ENCODE measurements at regions not wholly inside any gene's neighbourhood (a gene's known extent, or its start where the extent isn't known, plus 50 kb on each side); places are given as distances from the start of the nearest gene placed in this dataset.

DNA sequence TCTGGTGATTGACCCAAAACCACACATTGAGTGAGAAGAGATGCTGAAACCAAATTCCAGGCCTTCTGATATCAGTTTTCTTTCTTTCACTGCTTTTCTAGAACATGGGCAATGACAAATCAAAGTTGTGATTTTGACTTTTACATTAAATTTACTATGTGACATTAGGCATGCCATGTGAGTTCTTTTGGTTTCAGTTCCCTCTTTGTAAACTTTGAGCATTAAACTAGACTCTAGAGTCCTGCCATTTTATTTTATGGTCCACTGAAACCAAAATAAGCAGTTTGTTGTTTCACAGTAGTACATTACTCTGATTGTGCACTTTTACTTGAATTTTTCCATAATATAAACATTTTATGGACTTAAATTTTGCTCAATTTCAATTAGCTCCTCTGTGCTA is 381.1 kb upstream of the SEMA3D start:
- no peak overlapping the region for H3K4me3 ChIP-seq
- ATAC-seq (no peak), DNase-seq (no peak)
- TF ChIP-seq, protein P1, sequence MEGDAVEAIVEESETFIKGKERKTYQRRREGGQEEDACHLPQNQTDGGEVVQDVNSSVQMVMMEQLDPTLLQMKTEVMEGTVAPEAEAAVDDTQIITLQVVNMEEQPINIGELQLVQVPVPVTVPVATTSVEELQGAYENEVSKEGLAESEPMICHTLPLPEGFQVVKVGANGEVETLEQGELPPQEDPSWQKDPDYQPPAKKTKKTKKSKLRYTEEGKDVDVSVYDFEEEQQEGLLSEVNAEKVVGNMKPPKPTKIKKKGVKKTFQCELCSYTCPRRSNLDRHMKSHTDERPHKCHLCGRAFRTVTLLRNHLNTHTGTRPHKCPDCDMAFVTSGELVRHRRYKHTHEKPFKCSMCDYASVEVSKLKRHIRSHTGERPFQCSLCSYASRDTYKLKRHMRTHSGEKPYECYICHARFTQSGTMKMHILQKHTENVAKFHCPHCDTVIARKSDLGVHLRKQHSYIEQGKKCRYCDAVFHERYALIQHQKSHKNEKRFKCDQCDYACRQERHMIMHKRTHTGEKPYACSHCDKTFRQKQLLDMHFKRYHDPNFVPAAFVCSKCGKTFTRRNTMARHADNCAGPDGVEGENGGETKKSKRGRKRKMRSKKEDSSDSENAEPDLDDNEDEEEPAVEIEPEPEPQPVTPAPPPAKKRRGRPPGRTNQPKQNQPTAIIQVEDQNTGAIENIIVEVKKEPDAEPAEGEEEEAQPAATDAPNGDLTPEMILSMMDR (IDR thresholded peaks at IDR 0.05) = no peak
- no peaks in the 10 kb centered on the region for H3K27me3 ChIP-seq
- H3K9me3 ChIP-seq = no peaks in the 10 kb centered on the region
- no peak overlapping the region for H3K27ac ChIP-seq
- no peaks in the 10 kb centered on the region for H3K36me3 ChIP-seq
- H3K4me1 ChIP-seq = no peaks in the 10 kb centered on the region
- intact Hi-C loops (cut with DNase I) = no loop called here

DNA sequence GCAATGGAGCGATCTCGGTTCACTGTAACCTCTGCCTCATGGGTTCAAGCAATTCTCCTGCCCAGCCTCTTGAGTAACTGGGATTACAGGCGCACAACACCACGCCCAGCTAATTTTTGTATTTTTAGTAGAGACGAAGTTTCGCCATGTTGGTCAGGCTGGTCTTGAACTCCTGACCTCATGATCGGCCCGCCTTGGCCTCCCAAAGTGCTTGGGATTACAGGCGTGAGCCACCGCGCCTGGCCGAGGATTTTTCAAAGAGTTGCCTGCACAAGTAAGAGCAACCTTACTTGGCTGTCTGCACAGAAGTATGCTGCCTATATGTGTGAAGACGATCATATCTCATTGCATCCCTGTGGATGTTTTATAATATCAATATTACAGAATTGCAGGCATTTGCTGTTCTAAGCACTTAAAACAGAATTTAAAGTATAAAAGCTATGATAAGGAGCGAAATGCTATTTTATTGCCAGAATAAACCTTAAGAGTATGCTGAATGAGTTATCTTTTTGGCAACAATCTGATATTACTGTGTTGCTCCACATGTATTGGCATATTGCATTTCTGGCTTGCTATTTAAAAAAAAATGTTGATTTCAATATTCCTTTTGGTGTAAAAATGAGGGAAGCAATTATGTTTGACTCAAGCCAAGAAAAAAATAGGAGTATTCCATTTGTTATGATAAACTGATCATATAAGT is 379.4 kb upstream of the SEMA3D start:
- H3K4me1 ChIP-seq = no peaks in the 10 kb centered on the region
- H3K4me3 ChIP-seq = no peak overlapping the region
- H3K36me3 ChIP-seq = no peaks in the 10 kb centered on the region
- H3K9me3 ChIP-seq = no peaks in the 10 kb centered on the region
- H3K27ac ChIP-seq = no peak overlapping the region
- H3K27me3 ChIP-seq = no peaks in the 10 kb centered on the region
- TF ChIP-seq, protein P1 (IDR thresholded peaks at IDR 0.05) = no peak
- DNase-seq (peak in 3 of 4 donors; percentile 37 to 57 (median 55)), ATAC-seq (no peak)
- intact Hi-C loops (cut with DNase I) = no loop called here

DNA sequence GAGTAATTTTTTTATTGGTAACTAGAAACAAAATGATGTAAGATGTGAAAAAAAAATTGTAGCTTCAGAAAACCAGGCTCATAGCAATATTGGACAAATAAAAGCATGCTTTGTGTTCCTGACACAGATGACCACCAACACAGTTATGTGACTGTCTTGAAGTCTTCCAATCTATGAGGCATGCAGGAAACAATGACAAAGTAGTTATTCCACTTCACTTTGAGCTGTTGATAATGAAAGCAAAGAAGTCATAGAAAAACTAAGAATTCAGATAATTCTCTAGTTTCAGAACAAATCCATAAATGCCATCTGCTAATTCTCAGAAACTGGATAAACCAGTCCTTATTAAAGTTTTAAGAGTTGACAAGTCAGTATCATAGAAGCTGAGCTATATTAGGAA is 378.4 kb upstream of the SEMA3D start:
- H3K9me3 ChIP-seq = no peaks in the 10 kb centered on the region
- no peak overlapping the region for H3K27ac ChIP-seq
- H3K36me3 ChIP-seq = no peaks in the 10 kb centered on the region
- no peaks in the 10 kb centered on the region for H3K27me3 ChIP-seq
- no peak overlapping the region for H3K4me3 ChIP-seq
- TF ChIP-seq, protein P1 (IDR thresholded peaks at IDR 0.05) = no peak
- no peak for ATAC-seq
- intact Hi-C loops (cut with DNase I) = no loop called here
- no peaks in the 10 kb centered on the region for H3K4me1 ChIP-seq
- no peak for DNase-seq

DNA sequence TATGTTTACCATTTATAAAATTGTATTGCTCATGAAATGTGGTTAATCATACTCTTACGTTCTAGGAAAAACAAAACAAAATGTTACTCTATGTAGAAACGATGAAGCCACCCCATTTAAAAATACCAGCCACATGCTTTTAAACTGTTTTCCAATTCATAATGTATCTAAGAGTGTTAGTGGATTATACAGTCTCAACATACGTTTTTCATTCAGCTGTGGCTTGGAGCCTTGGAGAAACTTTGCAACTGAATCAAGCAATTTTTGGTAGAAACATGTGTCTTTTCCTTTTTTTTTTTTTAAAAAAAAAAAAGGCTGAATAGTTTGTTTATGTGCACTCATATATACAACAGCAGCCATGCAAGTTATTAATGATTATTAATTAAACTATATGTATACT is 378.0 kb upstream of the SEMA3D start:
- Histone ChIP-seq H3K27ac (no peak overlapping the region), H3K36me3 (no peaks in the 10 kb centered on the region), H3K9me3 (no peaks in the 10 kb centered on the region), H3K4me3 (no peak overlapping the region), H3K27me3 (no peaks in the 10 kb centered on the region), H3K4me1 (no peaks in the 10 kb centered on the region)
- no peak for ATAC-seq
- intact Hi-C loops (cut with DNase I) = no loop called here
- peak in 1 of 4 donors; percentile 23 for DNase-seq
- TF ChIP-seq, protein P1 (IDR thresholded peaks at IDR 0.05) = no peak

DNA sequence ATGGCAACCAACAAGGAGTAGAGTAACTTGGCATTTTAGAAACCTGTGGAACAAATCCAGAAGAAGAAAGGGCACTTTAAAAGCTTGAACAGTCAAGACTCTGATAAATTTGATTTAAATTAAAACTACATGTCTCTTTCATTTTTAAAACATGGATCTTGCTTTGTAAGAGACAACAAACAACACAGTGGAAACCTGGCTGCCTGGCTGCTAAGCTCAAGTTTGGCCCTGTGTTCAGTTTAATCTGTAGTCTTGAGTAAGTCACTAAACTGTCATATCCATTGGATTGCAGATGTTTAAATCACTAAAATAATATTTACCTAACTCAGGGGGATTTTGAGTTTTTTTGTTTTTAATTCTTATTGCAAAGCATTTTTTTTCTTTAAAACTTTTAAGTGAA is 374.9 kb upstream of the SEMA3D start:
- Histone ChIP-seq H3K4me1 (no peaks in the 10 kb centered on the region), H3K36me3 (no peaks in the 10 kb centered on the region), H3K27me3 (no peaks in the 10 kb centered on the region), H3K27ac (no peak overlapping the region), H3K4me3 (no peak overlapping the region), H3K9me3 (no peaks in the 10 kb centered on the region)
- intact Hi-C loops (cut with DNase I) = no loop called here
- DNase-seq = no peak
- TF ChIP-seq, protein P1 (IDR thresholded peaks at IDR 0.05) = no peak
- ATAC-seq = no peak
